T47D (cell line): ENCODE measurements at regions not wholly inside any gene's neighbourhood (a gene's known extent, or its start where the extent isn't known, plus 50 kb on each side); places are given as distances from the start of the nearest gene placed in this dataset.
"Not testable (repeated sequence)": the region's sequence is repeated elsewhere in the genome, so short reads cannot be mapped to it uniquely, and the experiment has no call there.

Experiments used
- DNase-seq, 2 experiments: peaks; one replicate each; pipeline versions ENCODE4 v3.0.0 to v3.0.0-alpha.2; 2011 to 2012; ENCODE audit warnings: low read depth in 1 of 2, low spot score in 1 of 2
- JUND ChIP-seq: IDR thresholded peaks from 2 replicates; pipeline ENCODE4 v1.6.1; 2012; ENCODE audit warnings: low read depth
- in situ Hi-C: cut with HindIII; loops from 2 replicates; pipeline ENCODE4 v1.10.0; 2016; ENCODE audit warnings: low sequenced_read_pairs, low pct_unique_long_range_greater_than_20kb

DNA sequence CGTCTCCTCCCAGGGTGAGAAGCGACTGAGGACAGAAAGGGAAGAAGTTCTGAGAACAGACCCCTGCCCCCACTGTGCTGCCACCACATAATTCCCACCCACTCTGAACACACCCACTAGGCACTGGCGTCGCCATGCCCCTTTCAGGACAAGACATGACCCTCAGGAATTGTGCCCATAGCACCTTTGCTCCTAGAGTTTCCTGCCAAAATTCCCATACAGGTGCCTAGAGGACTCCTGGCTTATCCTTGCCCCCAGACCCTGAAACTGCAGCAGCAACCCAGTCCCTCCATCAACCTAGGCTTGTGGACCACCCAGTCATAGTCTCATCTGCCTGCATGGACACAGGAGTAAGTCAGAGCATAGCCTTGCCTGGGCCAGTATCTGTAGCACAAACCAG lies 157.7 kb upstream of the ZNF267 start:
- no peak for TF ChIP-seq JUND
- in situ Hi-C loops: no loop called here
- no peak for DNase-seq

DNA sequence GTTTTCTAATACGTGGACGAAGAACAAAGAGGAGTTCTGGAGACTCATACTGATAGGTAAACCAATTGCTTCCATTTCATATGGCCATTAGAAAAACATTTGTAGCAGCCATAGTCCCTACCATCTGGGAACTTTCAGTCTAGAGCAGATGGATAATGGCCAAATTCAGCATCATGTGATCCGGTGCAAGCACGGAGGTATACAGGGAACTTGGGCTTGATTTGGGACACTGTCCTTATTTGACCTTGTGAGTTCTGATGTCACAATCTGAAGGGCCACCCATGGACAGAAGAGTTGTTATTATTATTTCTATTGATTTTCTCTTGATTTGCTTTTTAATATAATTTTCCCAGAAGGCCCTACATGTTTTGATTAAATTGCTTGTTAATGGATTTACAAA lies 154.6 kb upstream of the ZNF267 start:
- no peak for DNase-seq
- in situ Hi-C loops: no loop called here
- TF ChIP-seq JUND: no peak

DNA sequence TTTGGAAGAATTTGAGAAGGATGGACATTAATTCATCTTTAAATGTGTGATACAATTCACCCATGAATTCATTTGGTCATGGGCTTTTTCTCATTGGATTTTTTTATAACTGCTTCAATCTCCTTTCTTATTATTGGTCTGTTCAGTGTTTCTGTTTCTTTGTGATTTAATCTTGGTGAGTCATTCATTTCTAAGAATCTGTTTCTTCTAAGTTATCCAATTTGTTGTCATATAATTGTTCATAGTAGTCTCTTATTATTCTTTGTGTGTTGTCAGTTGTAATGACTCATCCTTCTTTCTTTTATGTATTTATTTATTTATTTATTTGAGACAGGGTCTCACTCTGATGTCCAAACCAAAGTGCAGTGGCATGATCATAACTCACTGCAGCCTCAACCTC lies 146.1 kb upstream of the ZNF267 start:
- no peak for DNase-seq
- in situ Hi-C loops: no loop called here
- TF ChIP-seq JUND: no peak

DNA sequence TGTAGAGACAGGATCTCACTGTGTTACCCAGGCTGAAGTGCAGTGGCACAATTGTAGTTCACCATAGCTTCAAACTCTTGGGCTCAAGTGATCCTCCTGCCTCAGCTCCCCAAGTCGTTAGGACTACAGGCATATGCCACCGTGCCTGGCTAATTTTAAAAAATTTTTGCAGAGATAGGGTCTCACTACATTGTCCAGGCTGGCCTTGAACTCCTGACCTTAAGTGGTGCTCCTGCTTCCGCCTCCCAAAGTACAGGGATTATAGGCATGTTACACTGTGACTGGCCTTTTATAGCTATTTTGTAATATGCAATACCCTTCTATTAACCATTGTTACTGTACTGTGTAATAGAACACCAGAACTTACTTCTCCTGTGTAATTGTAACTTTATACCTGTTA lies 139.3 kb upstream of the ZNF267 start:
- in situ Hi-C loops: no loop called here
- no peak for TF ChIP-seq JUND

DNA sequence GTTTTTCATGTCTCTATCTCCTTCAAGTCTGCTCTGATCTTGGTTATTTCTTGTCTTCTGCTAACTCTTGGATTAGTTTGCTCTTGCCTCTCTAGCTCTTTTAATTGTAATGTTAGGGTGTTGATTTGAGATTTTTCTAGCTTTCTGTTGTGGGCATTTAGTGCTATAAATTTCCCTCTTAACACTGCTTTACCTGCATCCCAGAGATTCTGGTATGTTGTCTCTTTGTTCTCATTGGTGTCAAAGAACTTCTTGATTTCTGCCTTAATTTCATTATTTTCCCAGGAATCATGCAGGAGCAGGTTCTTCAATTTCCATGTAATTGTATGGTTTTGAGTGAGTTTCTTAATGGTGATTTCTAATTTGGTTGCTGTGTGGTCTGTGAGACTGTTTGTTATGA lies 128.5 kb upstream of the ZNF267 start:
- in situ Hi-C loops, DNase-seq: not testable (repeated sequence)

More for the DNA sequence above, 139.3 kb upstream of the ZNF267 start:
- DNase-seq: no peak

DNA sequence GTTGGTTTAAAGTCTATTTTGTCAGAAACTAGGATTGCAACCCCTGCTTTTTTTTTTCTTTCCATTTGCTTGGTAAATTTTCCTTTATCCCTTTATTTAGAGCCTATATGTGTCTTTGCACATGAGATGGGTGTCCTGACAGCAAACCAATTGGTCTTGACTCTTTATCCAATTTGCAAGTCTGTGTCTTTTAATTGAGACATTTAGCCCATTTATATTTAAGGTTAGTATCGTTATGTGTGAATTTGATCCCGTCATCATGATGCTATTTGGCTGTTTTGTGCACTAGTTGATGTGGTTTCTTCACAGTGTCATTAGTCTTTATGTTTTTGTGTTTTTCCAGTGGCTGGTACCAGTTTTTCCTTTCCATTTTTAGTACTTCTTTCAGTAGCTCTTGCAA lies 127.7 kb upstream of the ZNF267 start:
- in situ Hi-C loops: no loop called here
- no peak for DNase-seq
- no peak for TF ChIP-seq JUND

DNA sequence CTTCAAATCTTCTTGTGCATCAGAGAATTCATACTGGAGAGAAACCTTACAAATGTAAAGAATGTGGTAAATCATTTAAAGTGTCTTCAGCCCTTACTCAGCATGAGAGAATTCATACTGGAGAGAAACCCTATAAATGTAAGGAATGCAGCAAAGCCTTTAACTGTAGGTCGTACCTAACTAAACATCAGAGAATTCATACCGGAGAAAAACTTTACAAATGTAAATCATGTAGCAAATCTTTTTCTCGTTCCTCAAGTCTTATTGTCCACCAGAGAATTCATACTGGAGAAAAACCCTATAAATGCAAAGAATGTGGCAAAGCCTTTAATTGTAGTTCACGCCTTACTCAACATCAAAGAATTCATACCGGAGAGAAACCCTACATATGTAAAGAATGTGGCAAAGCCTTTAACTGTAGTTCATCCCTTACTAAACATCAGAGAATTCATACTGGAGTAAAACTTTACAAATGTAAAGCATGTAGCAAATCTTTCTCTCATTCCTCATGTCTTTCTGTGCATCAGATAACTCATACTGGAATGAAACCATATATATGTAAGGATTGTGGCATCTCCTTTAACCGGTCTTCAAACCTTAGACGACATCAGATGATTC lies 118.5 kb upstream of the ZNF267 start:
- no peak for DNase-seq

DNA sequence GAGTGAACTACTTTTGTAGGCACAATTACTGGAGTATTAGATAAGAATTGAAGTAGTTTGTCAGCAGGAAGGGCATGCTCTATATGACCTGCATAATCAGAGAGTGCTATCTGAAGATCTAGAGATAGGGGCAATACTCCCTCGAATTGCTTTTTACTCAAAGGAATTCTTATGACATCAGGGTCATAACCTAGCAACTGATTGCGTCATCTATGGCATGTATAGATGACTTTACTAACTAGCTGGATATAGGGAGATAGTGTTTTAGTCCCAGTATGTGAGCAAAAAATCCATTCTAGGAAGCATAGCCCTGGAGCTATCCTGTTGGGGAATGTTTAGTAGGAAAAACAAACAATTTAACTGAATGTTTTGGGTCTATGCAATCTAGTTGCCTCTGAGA lies 109.5 kb upstream of the ZNF267 start:
- in situ Hi-C loops: no loop called here
- DNase-seq: no peak

More for the DNA sequence above, 118.5 kb upstream of the ZNF267 start:
- in situ Hi-C loops: no loop called here
- no peak for TF ChIP-seq JUND

DNA sequence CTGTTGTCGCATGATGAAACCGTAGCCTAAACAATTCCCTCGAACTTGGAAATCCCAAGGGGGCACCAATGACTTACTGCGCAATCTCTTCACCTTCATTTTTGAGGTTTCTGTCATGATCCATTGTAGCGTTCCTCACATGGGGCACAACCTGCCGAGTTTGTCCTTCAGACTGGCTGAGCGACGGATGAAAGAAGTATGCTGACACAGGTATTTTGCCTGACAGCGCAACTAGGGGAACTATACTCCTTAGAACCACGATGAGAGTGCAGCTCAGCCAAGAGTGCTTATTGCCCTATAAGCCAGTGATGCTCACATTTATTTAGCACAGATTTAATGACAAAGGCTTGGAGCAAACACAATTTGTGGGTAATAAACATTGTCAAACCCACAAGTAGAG lies 106.3 kb upstream of the ZNF267 start:
- DNase-seq: no peak
- in situ Hi-C loops: no loop called here
- TF ChIP-seq JUND: no peak

More for the DNA sequence above, 109.5 kb upstream of the ZNF267 start:
- no peak for TF ChIP-seq JUND

DNA sequence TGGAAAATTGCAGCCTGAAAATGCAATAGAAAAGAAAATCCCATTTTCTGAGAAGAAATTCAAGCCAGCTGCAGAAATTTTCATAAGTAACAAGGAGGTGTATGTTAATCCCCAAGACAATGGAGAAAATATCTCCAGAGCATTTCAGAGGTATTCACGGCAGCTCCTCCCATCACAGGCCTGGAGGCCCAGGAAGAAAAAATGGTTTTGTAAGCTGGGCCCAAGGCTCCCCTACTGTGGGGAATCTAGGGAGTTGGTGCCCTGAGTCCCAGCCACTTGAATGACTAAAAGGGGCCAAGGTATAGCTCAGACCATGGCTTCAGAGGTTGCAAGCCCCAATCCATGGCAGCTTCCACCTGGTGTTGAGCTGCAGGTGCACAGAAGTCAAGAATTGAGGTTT lies 93.3 kb upstream of the ZNF267 start:
- no peak for TF ChIP-seq JUND
- DNase-seq: no peak
- in situ Hi-C loops: no loop called here

DNA sequence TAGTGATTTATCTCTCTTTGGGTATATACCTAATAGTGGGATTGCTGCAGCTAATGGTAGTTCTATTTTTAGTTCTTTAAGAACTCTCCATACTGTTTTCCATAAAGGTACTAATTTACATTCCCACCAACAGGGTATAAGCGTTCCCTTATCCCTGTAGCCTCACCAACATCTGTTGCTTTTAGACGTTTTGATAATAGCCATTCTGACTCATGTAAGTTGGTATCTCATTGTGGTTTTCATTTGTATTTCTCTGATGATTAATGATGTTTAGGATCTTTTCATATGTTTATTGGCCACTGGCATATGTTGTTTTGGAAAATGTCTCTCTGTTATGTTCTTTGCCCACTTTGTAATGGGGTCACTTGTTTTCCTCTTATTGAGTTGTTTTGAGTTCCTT lies 88.5 kb upstream of the ZNF267 start:
- no peak for TF ChIP-seq JUND
- DNase-seq: no peak
- in situ Hi-C loops: no loop called here

DNA sequence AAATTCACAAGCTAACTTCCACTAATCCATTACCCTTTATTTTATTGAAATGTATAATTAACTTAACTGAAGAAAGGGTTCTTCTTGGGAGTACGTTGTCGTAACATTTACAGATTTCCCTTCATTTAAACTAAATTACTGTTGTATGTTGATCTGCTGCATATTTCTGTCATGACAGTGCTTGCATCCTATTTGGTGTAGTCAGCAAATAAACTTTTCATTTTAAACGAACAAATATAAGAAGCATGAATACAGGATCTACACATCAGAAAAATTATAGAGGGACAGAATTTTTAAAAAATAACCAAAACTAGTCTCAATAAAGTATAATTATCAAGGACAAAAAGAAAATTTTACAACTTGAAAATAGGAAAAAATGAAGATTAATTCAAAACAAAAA lies 66.5 kb upstream of the ZNF267 start:
- in situ Hi-C loops: no loop called here

DNA sequence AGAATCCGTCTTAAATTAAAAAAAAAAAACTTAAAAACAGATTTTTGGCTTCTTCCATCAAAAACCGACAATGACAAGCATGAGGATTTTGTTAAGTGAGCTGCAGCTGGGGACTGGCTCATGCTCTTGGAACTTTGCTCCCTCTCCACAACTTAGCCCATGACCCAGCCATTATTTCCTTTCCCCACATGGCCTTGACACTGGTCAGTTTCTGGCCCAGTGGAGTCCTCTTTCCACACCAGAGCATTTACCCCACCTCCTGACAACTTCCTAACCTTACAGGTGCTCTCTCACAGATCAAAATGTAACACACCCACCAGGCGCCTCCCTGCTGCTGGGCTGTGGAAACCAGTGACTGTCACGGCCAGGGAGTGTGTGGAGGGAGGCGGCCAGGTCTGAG lies 62.7 kb upstream of the ZNF267 start:
- TF ChIP-seq JUND: no peak
- DNase-seq: no peak

More for the DNA sequence above, 66.5 kb upstream of the ZNF267 start:
- DNase-seq: no peak
- TF ChIP-seq JUND: no peak

DNA sequence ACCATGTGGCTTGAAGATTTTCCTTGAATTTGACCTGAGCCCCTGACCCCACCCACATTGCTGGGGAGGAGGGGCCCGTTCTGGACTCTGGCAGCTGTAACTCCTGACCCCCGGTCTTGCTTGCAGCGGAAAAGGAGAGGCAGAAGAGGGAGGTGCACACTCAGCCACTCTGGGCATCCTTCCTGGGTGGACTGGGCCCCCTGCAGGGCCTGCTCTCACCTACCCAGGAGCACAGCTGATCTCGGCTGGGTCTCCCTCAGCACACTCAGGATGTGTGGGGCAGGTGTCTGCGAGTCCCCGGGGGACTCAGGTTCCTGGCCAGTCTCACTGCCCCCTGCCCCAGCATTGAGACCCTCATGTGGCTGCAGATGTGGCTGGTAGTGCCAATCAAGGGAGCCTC lies 57.5 kb upstream of the ZNF267 start:
- in situ Hi-C loops, DNase-seq: not testable (repeated sequence)

More for the DNA sequence above, 62.7 kb upstream of the ZNF267 start:
- in situ Hi-C loops: no loop called here
